ENCODE measurements at regions not wholly inside any gene's neighbourhood (a gene's known extent, or its start where the extent isn't known, plus 50 kb on each side); places are given as distances from the start of the nearest gene placed in this dataset.

DNA sequence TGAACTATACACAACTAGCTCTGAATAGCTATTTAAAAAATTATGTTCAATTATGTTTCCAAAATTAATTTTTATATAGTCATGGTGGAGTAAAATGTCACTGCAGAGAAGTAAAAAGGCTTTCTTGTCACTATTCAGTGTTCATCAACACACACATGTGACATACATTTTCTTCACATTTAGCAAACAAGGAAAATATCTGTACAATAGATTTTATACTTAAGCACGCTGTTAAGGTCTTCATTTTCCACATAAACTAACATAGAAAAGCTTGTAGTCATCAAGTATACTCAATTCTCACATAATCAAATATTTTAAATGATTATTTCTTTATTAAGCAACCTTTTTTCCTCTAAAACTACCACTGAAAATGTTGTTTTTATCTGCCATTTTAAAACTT is 141.2 kb upstream of the DIO2 start:
- Histone ChIP-seq H3K4me3 (ENCODE audit: low read length) (no peak overlapping the region), H3F3A (ENCODE audit: control insufficient read depth, insufficient read depth) (no peaks in the 10 kb centered on the region), H4K20me1 (ENCODE audit: control insufficient read depth, insufficient read depth, low read depth, low read length) (no peaks in the 10 kb centered on the region), H3K9me3 (ENCODE audit: control insufficient read depth, insufficient read depth, low read length) (no peaks in the 10 kb centered on the region), H3K36me3 (ENCODE audit: control insufficient read depth, low read length) (no peaks in the 10 kb centered on the region), H3K79me2 (ENCODE audit: control insufficient read depth, low read length) (no peaks in the 10 kb centered on the region), H3K9me2 (replicated peaks; ENCODE audit: control insufficient read depth, low read length) (no peaks in the 10 kb centered on the region), H3K4me2 (ENCODE audit: low read length) (no peak overlapping the region), H3K27ac (ENCODE audit: low read depth, low read length) (no peak overlapping the region), H3K27me3 (ENCODE audit: control insufficient read depth, low read length) (no peaks in the 10 kb centered on the region), H3K4me1 (ENCODE audit: control insufficient read depth, low read length) (no peaks in the 10 kb centered on the region)
- TF ChIP-seq EZH2phosphoT487 (IDR thresholded peaks at IDR 0.05; ENCODE audit: borderline replicate concordance, low read length) (no peak), CTCF (IDR thresholded peaks at IDR 0.05; ENCODE audit: low read depth, low read length, poor library complexity, severe bottlenecking) (no peak)

- Histone ChIP-seq H3K9me2 (replicated peaks; ENCODE audit: control insufficient read depth, low read length) (no peaks in the 10 kb centered on the region), H3F3A (ENCODE audit: control insufficient read depth, insufficient read depth) (no peaks in the 10 kb centered on the region), H3K27me3 (ENCODE audit: control insufficient read depth, low read length) (no peaks in the 10 kb centered on the region), H3K27ac (ENCODE audit: low read depth, low read length) (no peak overlapping the region), H4K20me1 (ENCODE audit: control insufficient read depth, insufficient read depth, low read depth, low read length) (no peaks in the 10 kb centered on the region), H3K4me1 (ENCODE audit: control insufficient read depth, low read length) (no peaks in the 10 kb centered on the region), H3K36me3 (ENCODE audit: control insufficient read depth, low read length) (no peaks in the 10 kb centered on the region), H3K79me2 (ENCODE audit: control insufficient read depth, low read length) (no peaks in the 10 kb centered on the region), H3K4me3 (ENCODE audit: low read length) (no peak overlapping the region), H3K9me3 (ENCODE audit: control insufficient read depth, insufficient read depth, low read length) (no peaks in the 10 kb centered on the region), H3K4me2 (ENCODE audit: low read length) (no peak overlapping the region)
- TF ChIP-seq CTCF (IDR thresholded peaks at IDR 0.05; ENCODE audit: low read depth, low read length, poor library complexity, severe bottlenecking) (no peak), EZH2phosphoT487 (IDR thresholded peaks at IDR 0.05; ENCODE audit: borderline replicate concordance, low read length) (no peak)
These were observed 139.4 kb upstream of the DIO2 start for GRCh38 chr14:80350707-80351106.

- no peaks in the 10 kb centered on the region for H3K36me3 ChIP-seq (ENCODE audit: control insufficient read depth, low read length)
- H3K9me3 ChIP-seq (ENCODE audit: control insufficient read depth, insufficient read depth, low read length) = no peaks in the 10 kb centered on the region
- no peaks in the 10 kb centered on the region for H3K4me1 ChIP-seq (ENCODE audit: control insufficient read depth, low read length)
- H3K9me2 ChIP-seq (replicated peaks; ENCODE audit: control insufficient read depth, low read length) = no peaks in the 10 kb centered on the region
- no peak overlapping the region for H3K4me3 ChIP-seq (ENCODE audit: low read length)
- H3K27ac ChIP-seq (ENCODE audit: low read depth, low read length) = no peak overlapping the region
- TF ChIP-seq CTCF (IDR thresholded peaks at IDR 0.05; ENCODE audit: low read depth, low read length, poor library complexity, severe bottlenecking) (no peak), EZH2phosphoT487 (IDR thresholded peaks at IDR 0.05; ENCODE audit: borderline replicate concordance, low read length) (no peak)
- no peaks in the 10 kb centered on the region for H4K20me1 ChIP-seq (ENCODE audit: control insufficient read depth, insufficient read depth, low read depth, low read length)
- H3K79me2 ChIP-seq (ENCODE audit: control insufficient read depth, low read length) = no peaks in the 10 kb centered on the region
- H3K27me3 ChIP-seq (ENCODE audit: control insufficient read depth, low read length) = no peaks in the 10 kb centered on the region
- H3F3A ChIP-seq (ENCODE audit: control insufficient read depth, insufficient read depth) = no peaks in the 10 kb centered on the region
- H3K4me2 ChIP-seq (ENCODE audit: low read length) = no peak overlapping the region
These were observed 135.1 kb upstream of the DIO2 start for GRCh38 chr14:80346395-80346794.

DNA sequence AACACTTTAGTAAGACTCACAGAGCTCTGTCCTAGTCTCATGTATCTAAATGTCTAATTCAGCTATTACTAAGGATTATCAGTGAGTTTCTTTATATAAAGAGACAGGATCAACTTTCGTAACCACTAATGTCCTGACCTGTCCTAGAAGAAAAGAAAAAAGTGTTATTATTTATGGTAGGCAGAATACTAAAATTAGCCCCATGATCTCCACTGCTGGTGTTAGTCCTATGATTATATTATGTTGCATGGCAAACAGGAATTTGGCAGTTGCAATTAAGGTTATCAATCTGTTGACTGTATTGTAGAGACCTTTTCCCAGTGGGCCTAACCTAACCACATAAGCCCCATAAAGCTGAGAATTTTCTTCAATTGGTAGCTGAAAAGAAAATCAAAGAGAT is 132.9 kb upstream of the DIO2 start:
- no peaks in the 10 kb centered on the region for H4K20me1 ChIP-seq (ENCODE audit: control insufficient read depth, insufficient read depth, low read depth, low read length)
- no peaks in the 10 kb centered on the region for H3K4me1 ChIP-seq (ENCODE audit: control insufficient read depth, low read length)
- no peak for TF ChIP-seq CTCF (IDR thresholded peaks at IDR 0.05; ENCODE audit: low read depth, low read length, poor library complexity, severe bottlenecking)
- TF ChIP-seq EZH2phosphoT487 (IDR thresholded peaks at IDR 0.05; ENCODE audit: borderline replicate concordance, low read length) = no peak
- H3F3A ChIP-seq (ENCODE audit: control insufficient read depth, insufficient read depth) = no peaks in the 10 kb centered on the region
- no peaks in the 10 kb centered on the region for H3K36me3 ChIP-seq (ENCODE audit: control insufficient read depth, low read length)
- H3K79me2 ChIP-seq (ENCODE audit: control insufficient read depth, low read length) = no peaks in the 10 kb centered on the region
- no peak overlapping the region for H3K27ac ChIP-seq (ENCODE audit: low read depth, low read length)
- no peak overlapping the region for H3K4me3 ChIP-seq (ENCODE audit: low read length)
- H3K9me3 ChIP-seq (ENCODE audit: control insufficient read depth, insufficient read depth, low read length) = no peaks in the 10 kb centered on the region
- no peak overlapping the region for H3K4me2 ChIP-seq (ENCODE audit: low read length)
- H3K27me3 ChIP-seq (ENCODE audit: control insufficient read depth, low read length) = no peaks in the 10 kb centered on the region
- no peaks in the 10 kb centered on the region for H3K9me2 ChIP-seq (replicated peaks; ENCODE audit: control insufficient read depth, low read length)

All from DOHH2 (cell line).